K562 (cell line): ENCODE measurements at regions not wholly inside any gene's neighbourhood (a gene's known extent, or its start where the extent isn't known, plus 50 kb on each side); places are given as distances from the start of the nearest gene placed in this dataset.

Experiments
- ATAC-seq: fragments of 200-7000 bp; cut with Tn5 transposase; 3 replicates; pipeline ENCODE4 v1.9.1; 2020; ENCODE audit warnings: moderate library complexity
- BruUV-seq: library from RNA; stranded (reverse); fragments of 400-500 nt; replicated peaks from 2 replicates; lab custom pipeline; 2021; lab: Mats Ljungman, UMichigan
- CTCF ChIA-PET: fragments of 300-600 bp; formaldehyde crosslinking; extraction: SDS; loops from one replicate; lab custom pipeline; 2021; ENCODE audit warnings: low intra/inter-chr PET ratio; lab: Yijun Ruan, JAX
- POLR2A ChIA-PET: fragments of 300-600, 350-650 bp; sonication (Branson Sonifier 250); formaldehyde crosslinking; extraction: SDS; loops from one replicate; lab custom pipeline; 2021; ENCODE audit warnings: antibody characterized with exemption, inconsistent platforms; lab: Yijun Ruan, JAX
- DNase-seq, 4 experiments: peaks; one replicate each; pipeline versions ENCODE4 v3.0.0 to v3.0.0-alpha.2; 2011 to 2018; ENCODE audit warnings: low spot score in 3 of 4, mixed read lengths in 3 of 4; ENCODE audit errors: extremely low read depth in 1 of 4
- FAIRE-seq: peaks from 2 replicates; lab custom pipeline; 2011; peaks lifted over from hg19 to GRCh38; lab: Jason Lieb, UNC
- H2AFZ ChIP-seq: 2 replicates; pipeline ENCODE4 v1.6.0; 2011; ENCODE audit warnings: low read depth, low read length, control low read depth, inconsistent platforms
- H3K27ac ChIP-seq: fragments of 200-600 bp; 3 replicates; pipeline ENCODE4 v1.8.0; 2011; ENCODE audit warnings: low read depth, mild to moderate bottlenecking, control low read depth, inconsistent platforms, low read length, moderate library complexity, mixed read lengths; ENCODE audit errors: extremely low read depth
- H3K27me3 ChIP-seq, 2 experiments: fragments of 300-600 bp in 1 of 2; 2 replicates in 1 of 2; 3 replicates in 1 of 2; pipeline versions ENCODE4 v1.6.0 to v1.8.0; 2011; ENCODE audit warnings: inconsistent platforms in 2 of 2, low read length in 2 of 2, mild to moderate bottlenecking in 1 of 2, mixed read lengths in 1 of 2, moderate library complexity in 1 of 2; ENCODE audit not compliant: control insufficient read depth in 2 of 2, insufficient read depth in 2 of 2
- H3K36me3 ChIP-seq: fragments of 300-600 bp; 3 replicates; pipeline ENCODE4 v1.8.0; 2011; ENCODE audit warnings: mild to moderate bottlenecking, low read length, inconsistent platforms; ENCODE audit not compliant: control insufficient read depth, insufficient read depth
- H3K4me1 ChIP-seq, 2 experiments: fragments of 200-600 bp in 1 of 2; replicated peaks in 1 of 2; 2 replicates in 1 of 2; 3 replicates in 1 of 2; pipeline versions ENCODE4 v1.5.1 to v1.8.0; 2011; ENCODE audit warnings: inconsistent platforms in 2 of 2, low read length in 2 of 2, mild to moderate bottlenecking in 1 of 2, mixed read lengths in 1 of 2, moderate library complexity in 1 of 2; ENCODE audit not compliant: control insufficient read depth in 2 of 2, insufficient read depth in 2 of 2
- H3K4me2 ChIP-seq: 2 replicates; pipeline ENCODE4 v1.6.1; 2011; ENCODE audit warnings: low read length, control low read depth, inconsistent platforms, mixed read lengths; ENCODE audit not compliant: insufficient read depth
- H3K4me3 ChIP-seq: fragments of 200-600 bp; sonication (generic), shearing (Covaris generic); 2 replicates; pipeline ENCODE4 v1.5.1; 2016; ENCODE audit warnings: control low read depth, inconsistent platforms
- H3K79me2 ChIP-seq: fragments of 200-600 bp; 3 replicates; pipeline ENCODE4 v1.8.0; 2011; ENCODE audit warnings: low read length, inconsistent platforms; ENCODE audit not compliant: control insufficient read depth, insufficient read depth
- H3K9ac ChIP-seq, 2 experiments: 2 replicates each; pipeline versions ENCODE4 v1.6.0 to v1.6.1; 2011; ENCODE audit warnings: low read depth in 2 of 2, low read length in 2 of 2, control low read depth in 1 of 2, inconsistent platforms in 1 of 2, mild to moderate bottlenecking in 1 of 2, mixed read lengths in 1 of 2; ENCODE audit not compliant: insufficient read depth in 1 of 2
- H3K9me1 ChIP-seq: one replicate; pipeline ENCODE4 v1.6.0; 2011; ENCODE audit warnings: inconsistent platforms, mild to moderate bottlenecking, low read length, moderate library complexity; ENCODE audit not compliant: control insufficient read depth, insufficient read depth
- H3K9me3 ChIP-seq: replicated peaks from 2 replicates; pipeline ENCODE4 v1.5.1; 2011; ENCODE audit warnings: low read depth, low read length, inconsistent platforms; ENCODE audit not compliant: control insufficient read depth, insufficient read depth
- H4K20me1 ChIP-seq: replicated peaks from 2 replicates; pipeline ENCODE4 v1.6.1; 2011; ENCODE audit warnings: low read length, inconsistent platforms, mixed read lengths; ENCODE audit not compliant: control insufficient read depth, insufficient read depth
- CXXC5 ChIP-seq: fragments of 250-450 bp; sonication (Bioruptor Pico); IDR thresholded peaks from 2 replicates; pipeline ENCODE4 v1.8.0; 2022; ENCODE audit warnings: inconsistent platforms, mild to moderate bottlenecking, moderate library complexity
- HOXB6 ChIP-seq: fragments of 250-450 bp; sonication (Bioruptor Pico); IDR thresholded peaks from 2 replicates; pipeline ENCODE4 v1.5.1; 2022; ENCODE audit warnings: mild to moderate bottlenecking, borderline replicate concordance
- NCOA6 ChIP-seq: fragments of 450-650 bp; IDR thresholded peaks from 2 replicates; pipeline ENCODE4 v1.6.1; 2017; ENCODE audit warnings: mild to moderate bottlenecking
- PHF8 ChIP-seq: fragments of 200-600 bp; sonication (generic); IDR thresholded peaks from 2 replicates; pipeline ENCODE4 v1.6.1; 2012; ENCODE audit warnings: mixed run types, mild to moderate bottlenecking, inconsistent platforms, low read length, moderate library complexity, borderline replicate concordance
- SRF ChIP-seq, 2 experiments: fragments of 250-450, 450-650 bp in 1 of 2; sonication (Bioruptor Pico) in 1 of 2; sonication (generic) in 1 of 2; formaldehyde crosslinking; IDR thresholded peaks; 2 replicates each; pipeline versions ENCODE4 v1.5.0 to v1.5.1; 2020 to 2022; ENCODE audit warnings: mild to moderate bottlenecking in 1 of 2, missing genetic modification reagents in 1 of 2
- WGBS: fragments of 100-300 bp; shearing (Covaris generic); methylation state at CpG from one replicate; pipeline ENCODE4 v1.1.6; 2016; ENCODE audit warnings: low coverage, mixed read lengths; ENCODE audit not compliant: insufficient coverage; ENCODE audit errors: missing lambda C conversion rate; 5-methylcytosine and 5-hydroxymethylcytosine counted together
- in situ Hi-C: fragments of 300-500 bp; cut with MboI; formaldehyde crosslinking; loops from 4 replicates; pipeline ENCODE4 v1.15.0; 2018; ENCODE audit warnings: inconsistent platforms, mixed read lengths
- intact Hi-C: fragments of 100-400 bp; cut with micrococcal nuclease; formaldehyde crosslinking; loops from 2 replicates; pipeline ENCODE4 v1.14.2; 2022
- TF ChIP-seq, protein P1 (sequence below): sonication (generic); IDR thresholded peaks from 2 replicates; pipeline ENCODE4 v1.6.1; 2016
- TF ChIP-seq, protein P2 (sequence below): sonication (generic); formaldehyde crosslinking; IDR thresholded peaks from 2 replicates; pipeline ENCODE4 v1.8.0; 2023; ENCODE audit warnings: mild to moderate bottlenecking, missing genetic modification reagents
- TF ChIP-seq, protein P3 (sequence below): conservative IDR thresholded peaks from 2 replicates; pipeline ENCODE4 v1.6.1; 2011; ENCODE audit warnings: low read depth, mild to moderate bottlenecking, low read length; ENCODE audit not compliant: control insufficient read depth

DNA sequence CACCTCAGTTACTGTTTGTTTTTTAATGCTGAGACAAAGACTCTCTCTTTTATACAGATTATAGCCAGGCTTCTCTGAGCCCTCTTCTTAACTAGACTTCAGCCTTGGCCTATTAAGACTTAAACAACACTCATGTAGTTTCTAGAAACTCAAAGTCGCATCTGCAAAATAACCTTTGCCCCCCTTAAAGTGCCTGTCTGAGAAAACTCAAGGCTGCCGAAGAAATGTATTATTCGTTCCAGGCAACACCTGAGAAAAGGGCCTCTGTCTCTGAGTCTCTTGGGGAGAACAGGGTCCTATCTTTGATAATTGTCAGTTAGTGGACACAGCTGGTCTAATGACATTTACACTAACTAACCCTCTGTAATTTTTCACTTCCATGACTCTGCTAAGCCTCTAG lies 60.8 kb upstream of the HPGD start:
- Histone ChIP-seq H3K4me3 (no peak overlapping the region), H4K20me1 (no peaks in the 10 kb centered on the region), H3K79me2 (no peaks in the 10 kb centered on the region), H2AFZ (peak overlapping the region; percentile 4; the same call in 1 of the 2 replicates), H3K4me1 (no peaks in the 10 kb centered on the region; a peak in 1 of 5 replicates), H3K9me3 (no peaks in the 10 kb centered on the region), H3K27me3 (no peaks in the 10 kb centered on the region), H3K4me2 (no peak overlapping the region), H3K9me1 (no peaks in the 10 kb centered on the region)
- ATAC-seq (no peak), FAIRE-seq (no peak)
- BruUV-seq: no TSS peak
- ChIA-PET CTCF (no interaction called here), POLR2A (no interaction called here)
- TF ChIP-seq, protein P1, sequence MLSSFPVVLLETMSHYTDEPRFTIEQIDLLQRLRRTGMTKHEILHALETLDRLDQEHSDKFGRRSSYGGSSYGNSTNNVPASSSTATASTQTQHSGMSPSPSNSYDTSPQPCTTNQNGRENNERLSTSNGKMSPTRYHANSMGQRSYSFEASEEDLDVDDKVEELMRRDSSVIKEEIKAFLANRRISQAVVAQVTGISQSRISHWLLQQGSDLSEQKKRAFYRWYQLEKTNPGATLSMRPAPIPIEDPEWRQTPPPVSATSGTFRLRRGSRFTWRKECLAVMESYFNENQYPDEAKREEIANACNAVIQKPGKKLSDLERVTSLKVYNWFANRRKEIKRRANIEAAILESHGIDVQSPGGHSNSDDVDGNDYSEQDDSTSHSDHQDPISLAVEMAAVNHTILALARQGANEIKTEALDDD: 0 out of 2 replicates have a peak, but pooled peaks have one; percentile 27
- TF ChIP-seq PHF8: no peak
- TF ChIP-seq, all 486 proteins: peak for 1
- 75% methylated on average over 3 of the region's 3 CpGs for WGBS
- in situ Hi-C loops (no loop called here), intact Hi-C loops (no loop called here)
- Histone ChIP-seq H3K36me3 (no peaks in the 10 kb centered on the region), H3K27ac (no peak overlapping the region), H3K9ac (no peak overlapping the region)
- DNase-seq: no peak

DNA sequence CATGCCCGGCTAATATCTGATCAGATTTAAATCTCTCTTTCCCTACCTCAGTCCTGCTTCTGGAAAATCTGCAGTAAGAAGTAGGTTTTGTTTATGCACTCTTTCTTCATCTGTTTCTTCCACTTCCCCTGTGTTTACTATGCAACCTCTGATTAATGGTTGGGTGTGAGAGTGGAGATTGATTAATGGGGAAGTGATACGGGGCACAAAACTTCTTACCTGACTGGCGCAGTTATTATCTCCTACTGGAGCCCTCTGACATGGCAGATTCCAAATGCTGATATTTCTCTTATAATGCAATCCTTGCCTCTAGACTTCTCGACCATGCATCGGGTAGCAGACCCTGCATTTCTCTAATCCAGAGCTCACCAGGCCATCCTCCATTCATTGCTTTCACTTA lies 60.2 kb upstream of the HPGD start:
- DNase-seq: no peak
- Histone ChIP-seq H3K27ac (no peak overlapping the region), H3K36me3 (no peaks in the 10 kb centered on the region), H3K27me3 (no peaks in the 10 kb centered on the region), H3K9ac (no peak overlapping the region), H3K79me2 (no peaks in the 10 kb centered on the region), H4K20me1 (no peaks in the 10 kb centered on the region), H3K9me3 (no peaks in the 10 kb centered on the region), H3K9me1 (no peaks in the 10 kb centered on the region), H2AFZ (no peak overlapping the region), H3K4me2 (no peak overlapping the region), H3K4me1 (no peaks in the 10 kb centered on the region; a peak in 1 of 5 replicates), H3K4me3 (no peak overlapping the region)
- FAIRE-seq: no peak
- BruUV-seq: no TSS peak
- 49% methylated on average over 5 of the region's 5 CpGs for WGBS
- ATAC-seq: no peak
- ChIA-PET POLR2A (no interaction called here), CTCF (no interaction called here)
- intact Hi-C loops (no loop called here), in situ Hi-C loops (no loop called here)
- TF ChIP-seq CXXC5 (CRISPR knock-in tag) (no peak), NCOA6 (no peak), SRF (CRISPR knock-in tag; IDR thresholded peaks at IDR 0.05) (no peak), HOXB6 (CRISPR knock-in tag) (no peak)
- TF ChIP-seq, protein P2, sequence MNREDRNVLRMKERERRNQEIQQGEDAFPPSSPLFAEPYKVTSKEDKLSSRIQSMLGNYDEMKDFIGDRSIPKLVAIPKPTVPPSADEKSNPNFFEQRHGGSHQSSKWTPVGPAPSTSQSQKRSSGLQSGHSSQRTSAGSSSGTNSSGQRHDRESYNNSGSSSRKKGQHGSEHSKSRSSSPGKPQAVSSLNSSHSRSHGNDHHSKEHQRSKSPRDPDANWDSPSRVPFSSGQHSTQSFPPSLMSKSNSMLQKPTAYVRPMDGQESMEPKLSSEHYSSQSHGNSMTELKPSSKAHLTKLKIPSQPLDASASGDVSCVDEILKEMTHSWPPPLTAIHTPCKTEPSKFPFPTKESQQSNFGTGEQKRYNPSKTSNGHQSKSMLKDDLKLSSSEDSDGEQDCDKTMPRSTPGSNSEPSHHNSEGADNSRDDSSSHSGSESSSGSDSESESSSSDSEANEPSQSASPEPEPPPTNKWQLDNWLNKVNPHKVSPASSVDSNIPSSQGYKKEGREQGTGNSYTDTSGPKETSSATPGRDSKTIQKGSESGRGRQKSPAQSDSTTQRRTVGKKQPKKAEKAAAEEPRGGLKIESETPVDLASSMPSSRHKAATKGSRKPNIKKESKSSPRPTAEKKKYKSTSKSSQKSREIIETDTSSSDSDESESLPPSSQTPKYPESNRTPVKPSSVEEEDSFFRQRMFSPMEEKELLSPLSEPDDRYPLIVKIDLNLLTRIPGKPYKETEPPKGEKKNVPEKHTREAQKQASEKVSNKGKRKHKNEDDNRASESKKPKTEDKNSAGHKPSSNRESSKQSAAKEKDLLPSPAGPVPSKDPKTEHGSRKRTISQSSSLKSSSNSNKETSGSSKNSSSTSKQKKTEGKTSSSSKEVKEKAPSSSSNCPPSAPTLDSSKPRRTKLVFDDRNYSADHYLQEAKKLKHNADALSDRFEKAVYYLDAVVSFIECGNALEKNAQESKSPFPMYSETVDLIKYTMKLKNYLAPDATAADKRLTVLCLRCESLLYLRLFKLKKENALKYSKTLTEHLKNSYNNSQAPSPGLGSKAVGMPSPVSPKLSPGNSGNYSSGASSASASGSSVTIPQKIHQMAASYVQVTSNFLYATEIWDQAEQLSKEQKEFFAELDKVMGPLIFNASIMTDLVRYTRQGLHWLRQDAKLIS (CRISPR knock-in tag): no peak
- TF ChIP-seq, protein P3, sequence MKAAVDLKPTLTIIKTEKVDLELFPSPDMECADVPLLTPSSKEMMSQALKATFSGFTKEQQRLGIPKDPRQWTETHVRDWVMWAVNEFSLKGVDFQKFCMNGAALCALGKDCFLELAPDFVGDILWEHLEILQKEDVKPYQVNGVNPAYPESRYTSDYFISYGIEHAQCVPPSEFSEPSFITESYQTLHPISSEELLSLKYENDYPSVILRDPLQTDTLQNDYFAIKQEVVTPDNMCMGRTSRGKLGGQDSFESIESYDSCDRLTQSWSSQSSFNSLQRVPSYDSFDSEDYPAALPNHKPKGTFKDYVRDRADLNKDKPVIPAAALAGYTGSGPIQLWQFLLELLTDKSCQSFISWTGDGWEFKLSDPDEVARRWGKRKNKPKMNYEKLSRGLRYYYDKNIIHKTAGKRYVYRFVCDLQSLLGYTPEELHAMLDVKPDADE: no peak
